SK-N-SH treated with all-trans-retinoic acid at 6 μM for 48 hours (cell line): ENCODE measurements at regions not wholly inside any gene's neighbourhood (a gene's known extent, or its start where the extent isn't known, plus 50 kb on each side); places are given as distances from the start of the nearest gene placed in this dataset.

Experiments used
- ATAC-seq: fragments of 200-7000 bp; cut with Tn5 transposase; 3 replicates; pipeline ENCODE4 v1.9.1; 2020; ENCODE audit warnings: mild to moderate bottlenecking, moderate library complexity
- ARNTL ChIP-seq: fragments of 450-650 bp; formaldehyde crosslinking; IDR thresholded peaks from 2 replicates; pipeline ENCODE4 v1.5.0; 2020; ENCODE audit warnings: low read depth, mild to moderate bottlenecking, moderate library complexity, borderline replicate concordance
- BACH2 ChIP-seq: fragments of 250-450 bp; sonication (Bioruptor Pico); IDR thresholded peaks from 2 replicates; pipeline ENCODE4 v1.9.0; 2021; ENCODE audit warnings: mild to moderate bottlenecking, borderline replicate concordance
- CREB5 ChIP-seq: fragments of 250-450 bp; sonication (Bioruptor Pico); IDR thresholded peaks from 2 replicates; pipeline ENCODE4 v1.5.1; 2020; ENCODE audit warnings: low read depth, mild to moderate bottlenecking, moderate library complexity
- CSRNP3 ChIP-seq: fragments of 250-450 bp; sonication (Bioruptor Pico); IDR thresholded peaks from 2 replicates; pipeline ENCODE4 v1.5.1; 2021; ENCODE audit warnings: mild to moderate bottlenecking, moderate library complexity
- ESRRG ChIP-seq: fragments of 250-450 bp; sonication (Bioruptor Pico); IDR thresholded peaks from 2 replicates; pipeline ENCODE4 v1.6.1; 2021; ENCODE audit warnings: mild to moderate bottlenecking
- GLIS3 ChIP-seq: fragments of 250-450 bp; sonication (Bioruptor Pico); IDR thresholded peaks from 2 replicates; pipeline ENCODE4 v1.5.0; 2020; ENCODE audit warnings: mild to moderate bottlenecking, moderate library complexity
- ISL1 ChIP-seq: fragments of 250-450 bp; sonication (Bioruptor Pico); IDR thresholded peaks from 2 replicates; pipeline ENCODE4 v2.1.2; 2022; ENCODE audit warnings: mild to moderate bottlenecking, moderate library complexity
- TCF4 ChIP-seq: fragments of 250-450 bp; sonication (Bioruptor Pico); IDR thresholded peaks from 2 replicates; pipeline ENCODE4 v1.8.0; 2021; ENCODE audit warnings: mild to moderate bottlenecking, moderate library complexity, borderline replicate concordance
- ZC3H10 ChIP-seq: fragments of 250-450 bp; sonication (Bioruptor Pico); IDR thresholded peaks from 2 replicates; pipeline ENCODE4 v1.5.1; 2021; ENCODE audit warnings: mild to moderate bottlenecking, moderate library complexity
- ZFP3 ChIP-seq: fragments of 250-450 bp; sonication (Bioruptor Pico); IDR thresholded peaks from 2 replicates; pipeline ENCODE4 v1.5.0; 2020; ENCODE audit warnings: mild to moderate bottlenecking, moderate library complexity
- ZFP30 ChIP-seq: fragments of 450-650 bp; formaldehyde crosslinking; IDR thresholded peaks from 2 replicates; pipeline ENCODE4 v1.5.0; 2022; ENCODE audit warnings: mild to moderate bottlenecking, moderate library complexity
- ZNF70 ChIP-seq: fragments of 450-650 bp; formaldehyde crosslinking; IDR thresholded peaks from 2 replicates; pipeline ENCODE4 v1.5.0; 2020; ENCODE audit warnings: mild to moderate bottlenecking, moderate library complexity
- ZNF8 ChIP-seq: fragments of 450-650 bp; formaldehyde crosslinking; IDR thresholded peaks from 2 replicates; pipeline ENCODE4 v1.5.0; 2020; ENCODE audit warnings: mild to moderate bottlenecking, moderate library complexity
- TF ChIP-seq, protein P1 (sequence below): fragments of 250-450 bp; sonication (Bioruptor Pico); IDR thresholded peaks from 2 replicates; pipeline ENCODE4 v1.5.0; 2020; ENCODE audit warnings: mild to moderate bottlenecking, moderate library complexity
- TF ChIP-seq, protein P2 (sequence below): fragments of 250-450 bp; sonication (Bioruptor Pico); IDR thresholded peaks from 2 replicates; pipeline ENCODE4 v1.8.0; 2020; ENCODE audit warnings: mild to moderate bottlenecking, moderate library complexity, borderline replicate concordance
- TF ChIP-seq, protein P3 (sequence below): fragments of 250-450 bp; sonication (Bioruptor Pico); IDR thresholded peaks from 2 replicates; pipeline ENCODE4 v1.8.0; 2021; ENCODE audit warnings: low read depth, mild to moderate bottlenecking, moderate library complexity, borderline replicate concordance

GRCh38 chr7:80984619-80985018, 65.8 kb upstream of the SEMA3C start:
- TF ChIP-seq CREB5 (CRISPR knock-in tag): no peak
- TF ChIP-seq ZNF70 (CRISPR knock-in tag): no peak
- no peak for TF ChIP-seq ZNF8 (CRISPR knock-in tag)
- no peak for TF ChIP-seq GLIS3 (CRISPR knock-in tag)
- TF ChIP-seq ESRRG (CRISPR knock-in tag): no peak
- TF ChIP-seq, protein P1, sequence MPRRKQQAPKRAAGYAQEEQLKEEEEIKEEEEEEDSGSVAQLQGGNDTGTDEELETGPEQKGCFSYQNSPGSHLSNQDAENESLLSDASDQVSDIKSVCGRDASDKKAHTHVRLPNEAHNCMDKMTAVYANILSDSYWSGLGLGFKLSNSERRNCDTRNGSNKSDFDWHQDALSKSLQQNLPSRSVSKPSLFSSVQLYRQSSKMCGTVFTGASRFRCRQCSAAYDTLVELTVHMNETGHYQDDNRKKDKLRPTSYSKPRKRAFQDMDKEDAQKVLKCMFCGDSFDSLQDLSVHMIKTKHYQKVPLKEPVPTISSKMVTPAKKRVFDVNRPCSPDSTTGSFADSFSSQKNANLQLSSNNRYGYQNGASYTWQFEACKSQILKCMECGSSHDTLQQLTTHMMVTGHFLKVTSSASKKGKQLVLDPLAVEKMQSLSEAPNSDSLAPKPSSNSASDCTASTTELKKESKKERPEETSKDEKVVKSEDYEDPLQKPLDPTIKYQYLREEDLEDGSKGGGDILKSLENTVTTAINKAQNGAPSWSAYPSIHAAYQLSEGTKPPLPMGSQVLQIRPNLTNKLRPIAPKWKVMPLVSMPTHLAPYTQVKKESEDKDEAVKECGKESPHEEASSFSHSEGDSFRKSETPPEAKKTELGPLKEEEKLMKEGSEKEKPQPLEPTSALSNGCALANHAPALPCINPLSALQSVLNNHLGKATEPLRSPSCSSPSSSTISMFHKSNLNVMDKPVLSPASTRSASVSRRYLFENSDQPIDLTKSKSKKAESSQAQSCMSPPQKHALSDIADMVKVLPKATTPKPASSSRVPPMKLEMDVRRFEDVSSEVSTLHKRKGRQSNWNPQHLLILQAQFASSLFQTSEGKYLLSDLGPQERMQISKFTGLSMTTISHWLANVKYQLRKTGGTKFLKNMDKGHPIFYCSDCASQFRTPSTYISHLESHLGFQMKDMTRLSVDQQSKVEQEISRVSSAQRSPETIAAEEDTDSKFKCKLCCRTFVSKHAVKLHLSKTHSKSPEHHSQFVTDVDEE (CRISPR knock-in tag): no peak
- TF ChIP-seq, protein P2, sequence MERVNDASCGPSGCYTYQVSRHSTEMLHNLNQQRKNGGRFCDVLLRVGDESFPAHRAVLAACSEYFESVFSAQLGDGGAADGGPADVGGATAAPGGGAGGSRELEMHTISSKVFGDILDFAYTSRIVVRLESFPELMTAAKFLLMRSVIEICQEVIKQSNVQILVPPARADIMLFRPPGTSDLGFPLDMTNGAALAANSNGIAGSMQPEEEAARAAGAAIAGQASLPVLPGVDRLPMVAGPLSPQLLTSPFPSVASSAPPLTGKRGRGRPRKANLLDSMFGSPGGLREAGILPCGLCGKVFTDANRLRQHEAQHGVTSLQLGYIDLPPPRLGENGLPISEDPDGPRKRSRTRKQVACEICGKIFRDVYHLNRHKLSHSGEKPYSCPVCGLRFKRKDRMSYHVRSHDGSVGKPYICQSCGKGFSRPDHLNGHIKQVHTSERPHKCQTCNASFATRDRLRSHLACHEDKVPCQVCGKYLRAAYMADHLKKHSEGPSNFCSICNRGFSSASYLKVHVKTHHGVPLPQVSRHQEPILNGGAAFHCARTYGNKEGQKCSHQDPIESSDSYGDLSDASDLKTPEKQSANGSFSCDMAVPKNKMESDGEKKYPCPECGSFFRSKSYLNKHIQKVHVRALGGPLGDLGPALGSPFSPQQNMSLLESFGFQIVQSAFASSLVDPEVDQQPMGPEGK: no peak
- TF ChIP-seq TCF4 (CRISPR knock-in tag): no peak

DNA sequence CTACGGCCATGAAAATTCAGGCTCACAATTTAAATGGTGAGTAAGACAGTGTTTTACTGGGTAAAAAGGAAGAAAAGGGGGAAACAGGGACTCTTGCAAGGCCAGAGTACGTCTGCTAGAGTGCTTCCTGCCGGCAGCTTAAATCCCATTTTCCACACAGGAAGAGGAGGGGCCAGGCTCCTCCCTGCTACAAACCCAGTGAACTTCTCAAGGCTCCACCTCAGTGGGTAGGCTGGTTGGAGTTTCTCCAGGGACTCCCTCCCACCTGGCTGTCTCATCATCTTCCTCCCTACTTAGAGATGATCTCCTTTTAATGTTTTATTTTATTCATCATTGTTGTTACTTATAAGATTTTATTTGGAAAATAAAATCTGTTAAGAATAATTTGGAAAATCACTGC, 62.6 kb upstream of the SEMA3C start:
- TF ChIP-seq ISL1 (CRISPR knock-in tag) (no peak), CSRNP3 (CRISPR knock-in tag) (no peak), ZFP3 (no peak), ZFP30 (CRISPR knock-in tag) (no peak)
- TF ChIP-seq, all 23 proteins: peak for 0
- no peak for ATAC-seq

More at GRCh38 chr7:80984619-80985018, 65.8 kb upstream of the SEMA3C start:
- ATAC-seq: no peak; the same call in 2 of the 3 replicates

DNA sequence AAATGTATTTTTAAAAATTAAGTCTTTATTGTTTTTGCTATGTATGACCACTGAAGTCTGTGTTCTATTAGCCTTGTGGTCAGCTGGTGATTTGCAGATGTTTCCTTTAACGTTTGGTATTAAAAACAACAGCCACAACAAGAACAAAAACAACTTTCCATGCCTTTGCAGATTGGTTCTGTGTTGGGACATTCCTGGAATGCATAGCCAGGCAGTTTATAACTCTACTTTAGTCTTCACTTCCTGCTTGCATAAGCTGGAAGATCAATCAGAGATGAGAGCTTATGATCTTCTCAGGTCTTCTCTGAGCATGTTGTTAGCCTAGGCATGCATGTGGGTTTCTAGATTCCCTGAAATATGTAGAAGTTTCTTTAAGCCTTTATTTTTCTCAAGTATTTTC, 58.9 kb upstream of the SEMA3C start:
- no peak for ATAC-seq
- TF ChIP-seq TCF4 (CRISPR knock-in tag) (no peak), ZNF70 (CRISPR knock-in tag) (no peak), ISL1 (CRISPR knock-in tag) (no peak), ZC3H10 (CRISPR knock-in tag) (no peak), BACH2 (CRISPR knock-in tag) (no peak), ARNTL (CRISPR knock-in tag) (no peak), CSRNP3 (CRISPR knock-in tag) (no peak), ESRRG (CRISPR knock-in tag) (no peak), GLIS3 (CRISPR knock-in tag) (no peak), CREB5 (CRISPR knock-in tag) (no peak), ZNF8 (CRISPR knock-in tag) (no peak)
- TF ChIP-seq, protein P3, sequence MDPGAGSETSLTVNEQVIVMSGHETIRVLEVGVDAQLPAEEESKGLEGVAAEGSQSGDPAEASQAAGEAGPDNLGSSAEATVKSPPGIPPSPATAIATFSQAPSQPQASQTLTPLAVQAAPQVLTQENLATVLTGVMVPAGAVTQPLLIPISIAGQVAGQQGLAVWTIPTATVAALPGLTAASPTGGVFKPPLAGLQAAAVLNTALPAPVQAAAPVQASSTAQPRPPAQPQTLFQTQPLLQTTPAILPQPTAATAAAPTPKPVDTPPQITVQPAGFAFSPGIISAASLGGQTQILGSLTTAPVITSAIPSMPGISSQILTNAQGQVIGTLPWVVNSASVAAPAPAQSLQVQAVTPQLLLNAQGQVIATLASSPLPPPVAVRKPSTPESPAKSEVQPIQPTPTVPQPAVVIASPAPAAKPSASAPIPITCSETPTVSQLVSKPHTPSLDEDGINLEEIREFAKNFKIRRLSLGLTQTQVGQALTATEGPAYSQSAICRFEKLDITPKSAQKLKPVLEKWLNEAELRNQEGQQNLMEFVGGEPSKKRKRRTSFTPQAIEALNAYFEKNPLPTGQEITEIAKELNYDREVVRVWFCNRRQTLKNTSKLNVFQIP (CRISPR knock-in tag): no peak
- TF ChIP-seq, protein P2: no peak
- TF ChIP-seq, protein P1 (CRISPR knock-in tag): no peak
